Epithelial cell of esophagus (primary cell): ENCODE measurements at regions not wholly inside any gene's neighbourhood (a gene's known extent, or its start where the extent isn't known, plus 50 kb on each side); places are given as distances from the start of the nearest gene placed in this dataset.
"Not testable (repeated sequence)": the region's sequence is repeated elsewhere in the genome, so short reads cannot be mapped to it uniquely, and the experiment has no call there.

ENCODE experiments used
- DNase-seq: peaks from one replicate; pipeline ENCODE4 v3.0.0; 2010; ENCODE audit warnings: low read depth
- H3K4me3 ChIP-seq: 2 replicates; pipeline ENCODE4 v1.5.1; 2011; ENCODE audit warnings: mild to moderate bottlenecking, low read length, control low read depth
- CTCF ChIP-seq: IDR thresholded peaks from 2 replicates; pipeline ENCODE4 v1.5.1; 2011; ENCODE audit warnings: low read depth, mild to moderate bottlenecking, low read length, control low read depth, inconsistent platforms; ENCODE audit not compliant: insufficient read depth; ENCODE audit errors: missing control alignments

- no peak for DNase-seq
- no peak overlapping the region for H3K4me3 ChIP-seq
- TF ChIP-seq CTCF: no peak
Measured at GRCh38 chr2:236777408-236777807, 207.8 kb downstream of the ACKR3 start.

GRCh38 chr2:236781933-236782816 lies 212.6 kb downstream of the ACKR3 start:
- no peak overlapping the region for H3K4me3 ChIP-seq
- no peak for DNase-seq
- TF ChIP-seq CTCF: no peak

GRCh38 chr2:236782938-236783337 lies 213.3 kb downstream of the ACKR3 start:
- no peak overlapping the region for H3K4me3 ChIP-seq
- TF ChIP-seq CTCF: no peak
- DNase-seq: no peak

- DNase-seq: no peak
- H3K4me3 ChIP-seq: no peak overlapping the region
- TF ChIP-seq CTCF: no peak
Measured at GRCh38 chr2:236783417-236784020, 213.9 kb downstream of the ACKR3 start.

- H3K4me3 ChIP-seq: no peak overlapping the region
- no peak for TF ChIP-seq CTCF
- DNase-seq: peak; percentile 49
Measured at GRCh38 chr2:236785611-236786057, 216.0 kb downstream of the ACKR3 start.

GRCh38 chr2:236786751-236787150 lies 217.1 kb downstream of the ACKR3 start:
- no peak overlapping the region for H3K4me3 ChIP-seq
- TF ChIP-seq CTCF: no peak
- no peak for DNase-seq

GRCh38 chr2:236787376-236787775 lies 217.8 kb downstream of the ACKR3 start:
- DNase-seq: not testable (repeated sequence)

More at GRCh38 chr2:236787376-236787775, 217.8 kb downstream of the ACKR3 start:
- not testable (repeated sequence) for H3K4me3 ChIP-seq
